OCI-LY3 (cell line): ENCODE measurements at regions not wholly inside any gene's neighbourhood (a gene's known extent, or its start where the extent isn't known, plus 50 kb on each side); places are given as distances from the start of the nearest gene placed in this dataset.
A peak's percentile ranks its signal among the peaks of the same experiment; 100 is the strongest.

Source experiments
- H2AFZ ChIP-seq: fragments of 200-600, 300-600 bp; shearing (Covaris generic); 2 replicates; pipeline ENCODE4 v1.6.0; 2014; ENCODE audit warnings: antibody characterized with exemption, low read depth, low read length
- H3K27ac ChIP-seq: fragments of 200-600, 300-600 bp; sonication (generic); 2 replicates; pipeline ENCODE4 v1.5.1; 2014; ENCODE audit warnings: mild to moderate bottlenecking, low read length, moderate library complexity, mixed read lengths
- H3K27me3 ChIP-seq: fragments of 200-600, 300-600 bp; sonication (generic); 2 replicates; pipeline ENCODE4 v1.6.1; 2014; ENCODE audit warnings: low read depth, low read length, mixed read lengths
- H3K36me3 ChIP-seq: fragments of 200-600, 300-600 bp; sonication (generic); replicated peaks from 2 replicates; pipeline ENCODE3; 2014; ENCODE audit warnings: low read depth, low read length, mixed read lengths
- H3K4me1 ChIP-seq: fragments of 300-600, 200-600 bp; sonication (generic); 2 replicates; pipeline ENCODE4 v1.6.1; 2014; ENCODE audit warnings: low read length, mixed read lengths
- H3K4me2 ChIP-seq: fragments of 200-600, 300-600 bp; sonication (generic); 2 replicates; pipeline ENCODE4 v1.6.1; 2014; ENCODE audit warnings: low read length, mixed read lengths
- H3K4me3 ChIP-seq: fragments of 300-600, 200-600 bp; sonication (generic); 2 replicates; pipeline ENCODE4 v1.5.1; 2014; ENCODE audit warnings: antibody characterized with exemption, mild to moderate bottlenecking, low read length, moderate library complexity
- H3K79me2 ChIP-seq: fragments of 300-600, 200-600 bp; shearing (Covaris generic); 2 replicates; pipeline ENCODE4 v1.6.1; 2014; ENCODE audit warnings: mild to moderate bottlenecking, low read length, mixed read lengths
- H3K9ac ChIP-seq: fragments of 300-600, 200-600 bp; shearing (Covaris generic); 2 replicates; pipeline ENCODE4 v1.6.0; 2014; ENCODE audit warnings: mild to moderate bottlenecking, low read length, moderate library complexity
- H3K9me3 ChIP-seq: fragments of 200-600, 300-600 bp; shearing (Covaris generic); 2 replicates; pipeline ENCODE4 v1.6.1; 2014; ENCODE audit warnings: low read length, mixed read lengths; ENCODE audit not compliant: insufficient read depth
- H4K20me1 ChIP-seq: fragments of 200-600, 300-600 bp; sonication (generic); 2 replicates; pipeline ENCODE4 v1.6.1; 2016; ENCODE audit warnings: low read length, mixed read lengths; ENCODE audit not compliant: insufficient read depth
- CTCF ChIP-seq: fragments of 200-600, 300-600 bp; sonication (generic); IDR thresholded peaks from 2 replicates; pipeline ENCODE4 v1.5.1; 2014; ENCODE audit warnings: antibody characterized with exemption, low read length, low read depth
- EZH2phosphoT487 ChIP-seq: fragments of 200-600 bp; shearing (Covaris generic); IDR thresholded peaks from 2 replicates; pipeline ENCODE4 v1.6.1; 2018; ENCODE audit warnings: antibody characterized with exemption, mixed run types, low read depth

- Histone ChIP-seq H2AFZ (0 out of 2 replicates have a peak overlapping the region, but pooled peaks have one; percentile 16), H3K4me1 (0 out of 2 replicates have a peak, but pooled peaks cover 2% of the 10 kb centered on the region), H3K27me3 (no peaks in the 10 kb centered on the region), H3K36me3 (no peaks in the 10 kb centered on the region), H3K9ac (no peak overlapping the region), H4K20me1 (no peaks in the 10 kb centered on the region), H3K9me3 (no peaks in the 10 kb centered on the region), H3K27ac (no peak overlapping the region), H3K4me2 (peak overlapping the region; percentile 19), H3K4me3 (no peak overlapping the region), H3K79me2 (no peaks in the 10 kb centered on the region)
- no peak for TF ChIP-seq CTCF
- no peak for TF ChIP-seq EZH2phosphoT487
These were observed 736.4 kb downstream of the KCNA4 start for GRCh38 chr11:29280452-29280851.

DNA sequence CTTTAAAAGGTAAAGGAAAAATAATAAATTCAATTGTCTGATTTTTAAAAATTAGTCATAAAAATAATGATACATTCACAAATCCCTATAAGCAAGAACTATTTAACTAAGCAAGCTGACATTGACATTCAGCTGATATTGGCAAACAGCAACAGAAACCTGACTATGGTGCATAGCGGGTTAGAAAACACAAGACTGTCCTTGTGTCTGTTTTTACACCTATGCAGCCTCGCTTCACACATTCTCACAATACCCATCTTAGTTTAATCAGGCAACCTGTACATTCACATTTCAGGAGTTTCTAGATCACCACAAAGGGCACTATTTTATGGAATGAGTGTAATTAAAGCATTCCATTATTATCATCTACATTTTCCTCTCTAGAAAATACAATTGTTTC, 737.1 kb downstream of the KCNA4 start:
- Histone ChIP-seq H2AFZ (no peak overlapping the region), H3K4me1 (0 out of 2 replicates have a peak, but pooled peaks cover 2% of the 10 kb centered on the region), H3K36me3 (no peaks in the 10 kb centered on the region), H3K79me2 (no peaks in the 10 kb centered on the region), H3K9me3 (no peaks in the 10 kb centered on the region), H3K4me2 (peak overlapping the region; percentile 19; the same call in 1 of the 2 replicates), H3K9ac (no peak overlapping the region), H3K27ac (no peak overlapping the region), H3K27me3 (no peaks in the 10 kb centered on the region), H3K4me3 (no peak overlapping the region), H4K20me1 (no peaks in the 10 kb centered on the region)
- TF ChIP-seq EZH2phosphoT487 (no peak), CTCF (no peak)

- Histone ChIP-seq H4K20me1 (no peaks in the 10 kb centered on the region), H3K4me1 (peaks cover 5% of the 10 kb centered on the region), H3K4me3 (no peak overlapping the region), H3K36me3 (no peaks in the 10 kb centered on the region), H3K4me2 (no peak overlapping the region), H3K9me3 (no peaks in the 10 kb centered on the region), H3K9ac (no peak overlapping the region), H2AFZ (no peak overlapping the region), H3K27ac (no peak overlapping the region), H3K79me2 (no peaks in the 10 kb centered on the region), H3K27me3 (no peaks in the 10 kb centered on the region)
- TF ChIP-seq CTCF: peak; percentile 22; the same call in 1 of the 2 replicates
- TF ChIP-seq EZH2phosphoT487: no peak
These were observed 744.7 kb downstream of the KCNA4 start for GRCh38 chr11:29272019-29272654.

DNA sequence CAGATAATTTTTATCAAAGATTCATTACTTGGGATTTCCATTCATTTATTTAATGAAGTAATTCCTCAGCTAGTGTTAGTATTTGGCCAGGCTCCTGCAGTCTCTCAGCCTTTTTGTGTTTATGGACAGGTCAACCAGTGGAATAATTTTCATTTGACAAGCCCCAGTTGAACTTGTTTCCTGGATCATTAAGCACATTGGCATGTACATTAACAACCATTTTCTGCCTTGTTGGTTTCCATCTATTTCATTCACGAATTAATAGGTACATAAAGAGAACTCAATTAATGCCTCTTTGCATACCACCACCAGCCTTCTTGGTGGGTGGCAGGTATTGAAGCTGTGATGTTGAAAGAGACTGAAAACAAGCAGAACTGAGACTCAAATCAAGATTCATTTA, 745.2 kb downstream of the KCNA4 start:
- no peaks in the 10 kb centered on the region for H3K79me2 ChIP-seq
- peaks cover 5% of the 10 kb centered on the region for H3K4me1 ChIP-seq
- no peaks in the 10 kb centered on the region for H3K27me3 ChIP-seq
- no peak overlapping the region for H3K27ac ChIP-seq
- no peaks in the 10 kb centered on the region for H4K20me1 ChIP-seq
- H3K4me2 ChIP-seq: no peak overlapping the region
- no peak overlapping the region for H3K4me3 ChIP-seq
- no peak overlapping the region for H2AFZ ChIP-seq
- H3K9me3 ChIP-seq: no peaks in the 10 kb centered on the region
- H3K9ac ChIP-seq: no peak overlapping the region
- no peak for TF ChIP-seq EZH2phosphoT487
- no peak for TF ChIP-seq CTCF
- no peaks in the 10 kb centered on the region for H3K36me3 ChIP-seq
